Stomach smooth muscle (tissue), 2 donors: ENCODE measurements at regions not wholly inside any gene's neighbourhood (a gene's known extent, or its start where the extent isn't known, plus 50 kb on each side); places are given as distances from the start of the nearest gene placed in this dataset.

Experiments used
- H3K27ac ChIP-seq: one replicate; pipeline ENCODE4 v1.7.0; 2013; ENCODE audit warnings: mild to moderate bottlenecking, low read length, inconsistent platforms
- H3K27me3 ChIP-seq, 2 donors: one replicate each; pipeline ENCODE4 v1.7.0; 2013; ENCODE audit warnings: low read length in 2 of 2; ENCODE audit not compliant: insufficient read depth in 2 of 2, control insufficient read depth in 1 of 2
- H3K36me3 ChIP-seq, 2 donors: one replicate each; pipeline ENCODE4 v1.7.0; 2013; ENCODE audit warnings: low read length in 2 of 2; ENCODE audit not compliant: control insufficient read depth in 2 of 2, insufficient read depth in 2 of 2
- H3K4me1 ChIP-seq: one replicate; pipeline ENCODE4 v1.7.0; 2013; ENCODE audit warnings: low read length; ENCODE audit not compliant: control insufficient read depth, insufficient read depth
- H3K4me3 ChIP-seq, 2 donors: one replicate each; pipeline ENCODE4 v1.7.0; 2013; ENCODE audit warnings: low read length in 2 of 2
- H3K9ac ChIP-seq, 2 donors: one replicate each; pipeline ENCODE4 v1.7.0; 2013; ENCODE audit warnings: low read length in 2 of 2, mild to moderate bottlenecking in 1 of 2
- H3K9me3 ChIP-seq, 2 donors: one replicate each; pipeline ENCODE4 v1.7.0; 2013; ENCODE audit warnings: low read length in 2 of 2; ENCODE audit not compliant: control insufficient read depth in 2 of 2
- donor health status: healthy.
- donor health status: Pancreatic carcinoma.

DNA sequence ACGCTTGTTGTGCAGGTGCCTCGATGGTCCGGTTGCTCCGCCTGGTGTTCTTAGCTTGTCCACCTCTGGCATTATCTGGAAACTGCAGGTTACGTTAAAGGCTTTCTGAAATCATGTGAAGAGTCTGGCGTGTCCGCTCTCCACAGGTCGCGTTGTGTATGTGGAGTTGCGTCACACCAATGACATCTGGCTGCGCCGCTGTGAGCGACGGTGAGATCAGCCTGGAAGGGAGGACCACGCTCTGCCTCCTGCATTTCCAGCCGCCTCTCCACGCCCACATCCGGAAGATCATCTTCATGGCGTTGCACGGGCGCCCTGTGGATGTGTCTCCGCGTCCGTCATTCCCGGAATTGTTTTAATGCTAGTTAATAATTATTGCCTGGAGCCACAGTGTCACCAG lies 50.6 kb upstream of the GALNT9 start:
- no peaks in the 10 kb centered on the region for H3K4me1 ChIP-seq
- peaks cover 24 to 35% of the 10 kb centered on the region in 2 donors for H3K27me3 ChIP-seq
- no peak overlapping the region for H3K4me3 ChIP-seq
- no peak overlapping the region for H3K9ac ChIP-seq
- peaks cover 0 to 8% of the 10 kb centered on the region in 2 donors for H3K9me3 ChIP-seq
- H3K36me3 ChIP-seq, result no peaks in the 10 kb centered on the region
- H3K27ac ChIP-seq, result no peak overlapping the region

DNA sequence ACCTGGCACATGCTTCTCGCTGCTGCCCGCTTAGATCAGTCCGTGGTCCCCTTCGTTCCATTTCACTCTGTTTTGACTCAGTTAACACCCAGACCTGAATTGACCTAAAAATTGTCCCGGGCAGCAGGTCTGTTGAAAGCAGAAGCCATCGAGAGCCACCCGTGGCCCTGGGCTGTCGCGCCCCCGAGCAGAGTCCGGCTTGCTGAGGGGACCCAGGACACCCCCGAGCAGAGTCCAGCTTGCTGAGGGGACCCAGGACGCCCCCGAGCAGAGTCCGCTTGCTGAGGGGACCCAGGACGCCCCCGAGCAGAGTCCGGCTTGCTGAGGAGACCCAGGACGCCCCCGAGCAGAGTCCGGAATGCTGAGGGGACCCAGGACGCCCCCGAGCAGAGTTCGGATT lies 50.2 kb upstream of the GALNT9 start:
- no peak overlapping the region for H3K27ac ChIP-seq
- peaks cover 29 to 37% of the 10 kb centered on the region in 2 donors for H3K27me3 ChIP-seq
- peaks cover 0 to 8% of the 10 kb centered on the region in 2 donors for H3K9me3 ChIP-seq

More for the DNA sequence above, 50.2 kb upstream of the GALNT9 start:
- Histone ChIP-seq H3K36me3 (no peaks in the 10 kb centered on the region), H3K4me3 (no peak overlapping the region), H3K9ac (no peak overlapping the region), H3K4me1 (no peaks in the 10 kb centered on the region)
